Hepatocyte (in vitro differentiated cells): ENCODE measurements at regions not wholly inside any gene's neighbourhood (a gene's known extent, or its start where the extent isn't known, plus 50 kb on each side); places are given as distances from the start of the nearest gene placed in this dataset.

Source experiments
- CTCF ChIP-seq: fragments of 200-600 bp; sonication (generic); IDR thresholded peaks from 2 replicates; pipeline ENCODE4 v1.5.1; 2016; ENCODE audit warnings: antibody characterized with exemption, mild to moderate bottlenecking; ENCODE audit not compliant: poor library complexity
- EZH2phosphoT487 ChIP-seq: fragments of 200-600 bp; sonication (generic); IDR thresholded peaks from one replicate; pipeline ENCODE4 v1.6.1; 2018; ENCODE audit warnings: antibody characterized with exemption, mild to moderate bottlenecking, low read depth, moderate library complexity; ENCODE audit not compliant: unreplicated experiment, severe bottlenecking

GRCh38 chr4:123696687-123697086 lies 300.1 kb downstream of the SPRY1 start:
- no peak for TF ChIP-seq CTCF
- no peak for TF ChIP-seq EZH2phosphoT487
